ENCODE measurements at regions not wholly inside any gene's neighbourhood (a gene's known extent, or its start where the extent isn't known, plus 50 kb on each side); places are given as distances from the start of the nearest gene placed in this dataset.

- no peaks in the 10 kb centered on the region for H4K20me1 ChIP-seq (ENCODE audit: control insufficient read depth, insufficient read depth, low read length, poor library complexity, severe bottlenecking)
- H3K4me3 ChIP-seq (ENCODE audit: control extremely low read depth in 1 of 5, extremely low read depth in 1 of 5, insufficient read depth in 1 of 5, low read depth in 2 of 5, low read length in 4 of 5), result no peak overlapping the region
- no peaks in the 10 kb centered on the region for H3K4me1 Mint-ChIP-seq
- H3K9me3 Mint-ChIP-seq (ENCODE audit: insufficient read depth), result no peaks in the 10 kb centered on the region
- H3K4me3 Mint-ChIP-seq, result no peak overlapping the region
- intact Hi-C loops (cut with micrococcal nuclease), result no loop called here
- H3K27ac ChIP-seq (ENCODE audit: low read length in 2 of 2), result no peak overlapping the region
- H3K27me3 Mint-ChIP-seq, result no peaks in the 10 kb centered on the region
- no peaks in the 10 kb centered on the region for H3K27me3 ChIP-seq (replicated peaks in 1 of 4; ENCODE audit: control extremely low read depth in 1 of 4, control insufficient read depth in 3 of 4, insufficient read depth in 4 of 4, low read length in 3 of 4)
- no peak overlapping the region for H3K27ac Mint-ChIP-seq
- CTCF ChIA-PET, result no interaction called here
- ATAC-seq (ENCODE audit: low read depth), result no peak
- H3K4me1 ChIP-seq (ENCODE audit: control insufficient read depth in 2 of 2, insufficient read depth in 2 of 2, low read length in 2 of 2), result no peaks in the 10 kb centered on the region
- no peak overlapping the region for H3K4me2 ChIP-seq (replicated peaks; ENCODE audit: low read depth, low read length, poor library complexity, severe bottlenecking)
- peaks cover 0 to 19% (median 0%) of the 10 kb centered on the region in 3 donors for H3K9me3 ChIP-seq (ENCODE audit: control extremely low read depth in 1 of 3, control insufficient read depth in 2 of 3, insufficient read depth in 1 of 3, low read length in 2 of 3)
- POLR2A ChIA-PET, result no interaction called here
- DNase-seq, result no peak
- H2AFZ ChIP-seq (ENCODE audit: insufficient read depth, low read depth, low read length, poor library complexity, severe bottlenecking), result no peak overlapping the region
- no peaks in the 10 kb centered on the region for H3K36me3 ChIP-seq (replicated peaks in 1 of 2; ENCODE audit: control extremely low read depth in 1 of 2, control insufficient read depth in 1 of 2, extremely low read depth in 1 of 2, insufficient read depth in 2 of 2, low read length in 1 of 2)
- H3K9ac ChIP-seq (ENCODE audit: low read length), result no peak overlapping the region
- WGBS (ENCODE audit: insufficient coverage), result 86% methylated on average over 1 of the region's 2 CpGs
- no peaks in the 10 kb centered on the region for H3K79me2 ChIP-seq (ENCODE audit: control insufficient read depth, insufficient read depth, low read length)
- no peak for TF ChIP-seq EZH2 (IDR thresholded peaks at IDR 0.05; ENCODE audit: borderline replicate concordance, insufficient read depth, low read depth, low read length, poor library complexity, severe bottlenecking)
- TF ChIP-seq, protein P1, sequence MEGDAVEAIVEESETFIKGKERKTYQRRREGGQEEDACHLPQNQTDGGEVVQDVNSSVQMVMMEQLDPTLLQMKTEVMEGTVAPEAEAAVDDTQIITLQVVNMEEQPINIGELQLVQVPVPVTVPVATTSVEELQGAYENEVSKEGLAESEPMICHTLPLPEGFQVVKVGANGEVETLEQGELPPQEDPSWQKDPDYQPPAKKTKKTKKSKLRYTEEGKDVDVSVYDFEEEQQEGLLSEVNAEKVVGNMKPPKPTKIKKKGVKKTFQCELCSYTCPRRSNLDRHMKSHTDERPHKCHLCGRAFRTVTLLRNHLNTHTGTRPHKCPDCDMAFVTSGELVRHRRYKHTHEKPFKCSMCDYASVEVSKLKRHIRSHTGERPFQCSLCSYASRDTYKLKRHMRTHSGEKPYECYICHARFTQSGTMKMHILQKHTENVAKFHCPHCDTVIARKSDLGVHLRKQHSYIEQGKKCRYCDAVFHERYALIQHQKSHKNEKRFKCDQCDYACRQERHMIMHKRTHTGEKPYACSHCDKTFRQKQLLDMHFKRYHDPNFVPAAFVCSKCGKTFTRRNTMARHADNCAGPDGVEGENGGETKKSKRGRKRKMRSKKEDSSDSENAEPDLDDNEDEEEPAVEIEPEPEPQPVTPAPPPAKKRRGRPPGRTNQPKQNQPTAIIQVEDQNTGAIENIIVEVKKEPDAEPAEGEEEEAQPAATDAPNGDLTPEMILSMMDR (IDR thresholded peaks at IDR 0.05), result no peak
Measured at GRCh38 chr2:120964819-120965218, 229.2 kb downstream of the GLI2 start.

DNA sequence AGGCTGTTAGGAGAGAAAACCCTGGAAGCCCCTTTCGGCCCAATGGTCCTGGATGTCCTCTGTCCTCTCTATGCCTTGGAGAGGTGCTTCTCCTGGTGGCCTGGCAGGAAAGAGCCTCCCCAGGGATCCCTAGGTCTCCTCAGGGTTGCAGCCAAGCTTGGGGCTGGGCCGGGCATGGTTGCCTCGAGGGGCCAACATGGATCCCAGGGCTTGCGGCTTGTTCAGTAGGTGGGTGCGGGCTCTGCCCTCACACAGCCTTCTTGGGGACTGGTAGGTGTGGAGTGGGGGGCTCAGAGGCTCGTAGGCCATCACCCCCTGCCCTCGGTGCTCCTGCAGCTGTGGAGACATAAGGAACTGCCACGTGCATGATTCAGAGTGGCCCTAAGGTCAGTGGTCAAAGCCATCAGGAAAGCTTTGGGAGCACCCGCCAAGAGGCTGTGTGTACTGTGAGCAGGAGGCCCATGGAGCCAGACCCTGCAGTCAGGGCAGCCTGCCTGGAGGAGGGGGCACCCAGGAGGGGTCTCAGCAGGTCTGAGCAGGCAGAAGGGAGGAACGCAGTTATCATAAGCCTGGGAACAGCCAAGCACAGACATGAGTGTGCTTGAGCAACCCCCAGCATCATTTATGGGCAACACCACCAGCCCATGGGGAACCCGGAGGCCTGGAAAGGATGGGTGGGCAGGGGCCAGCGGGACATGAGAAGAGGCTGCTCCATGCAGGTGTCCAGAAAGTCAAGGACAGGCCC, 231.0 kb downstream of the GLI2 start:
- no peak overlapping the region for H3K4me2 ChIP-seq (replicated peaks; ENCODE audit: low read depth, low read length, poor library complexity, severe bottlenecking)
- no peak overlapping the region for H3K27ac ChIP-seq (ENCODE audit: low read length in 2 of 2)
- no peak overlapping the region for H2AFZ ChIP-seq (ENCODE audit: insufficient read depth, low read depth, low read length, poor library complexity, severe bottlenecking)
- H3K9ac ChIP-seq (ENCODE audit: low read length), result no peak overlapping the region
- Mint-ChIP-seq H3K27ac (no peak overlapping the region), H3K9me3 (ENCODE audit: insufficient read depth) (no peaks in the 10 kb centered on the region), H3K4me3 (no peak overlapping the region), H3K4me1 (no peaks in the 10 kb centered on the region), H3K27me3 (no peaks in the 10 kb centered on the region)
- 87% methylated on average over 12 of the region's 12 CpGs for WGBS (ENCODE audit: insufficient coverage)
- ATAC-seq (ENCODE audit: low read depth) (no peak), DNase-seq (no peak)
- intact Hi-C loops (cut with micrococcal nuclease), result no loop called here
- no peak overlapping the region for H3K4me3 ChIP-seq (ENCODE audit: control extremely low read depth in 1 of 5, extremely low read depth in 1 of 5, insufficient read depth in 1 of 5, low read depth in 2 of 5, low read length in 4 of 5)
- ChIA-PET POLR2A (no interaction called here), CTCF (no interaction called here)
- H3K9me3 ChIP-seq (ENCODE audit: control extremely low read depth in 1 of 3, control insufficient read depth in 2 of 3, insufficient read depth in 1 of 3, low read length in 2 of 3), result peaks cover 0 to 19% (median 0%) of the 10 kb centered on the region in 3 donors
- no peaks in the 10 kb centered on the region for H3K36me3 ChIP-seq (replicated peaks in 1 of 2; ENCODE audit: control extremely low read depth in 1 of 2, control insufficient read depth in 1 of 2, extremely low read depth in 1 of 2, insufficient read depth in 2 of 2, low read length in 1 of 2)
- H3K27me3 ChIP-seq (replicated peaks in 1 of 4; ENCODE audit: control extremely low read depth in 1 of 4, control insufficient read depth in 3 of 4, insufficient read depth in 4 of 4, low read length in 3 of 4), result no peaks in the 10 kb centered on the region
- H3K4me1 ChIP-seq (ENCODE audit: control insufficient read depth in 2 of 2, insufficient read depth in 2 of 2, low read length in 2 of 2), result no peaks in the 10 kb centered on the region
- H4K20me1 ChIP-seq (ENCODE audit: control insufficient read depth, insufficient read depth, low read length, poor library complexity, severe bottlenecking), result no peaks in the 10 kb centered on the region
- no peak for TF ChIP-seq EZH2 (IDR thresholded peaks at IDR 0.05; ENCODE audit: borderline replicate concordance, insufficient read depth, low read depth, low read length, poor library complexity, severe bottlenecking)
- TF ChIP-seq, protein P1 (IDR thresholded peaks at IDR 0.05), result no peak
- H3K79me2 ChIP-seq (ENCODE audit: control insufficient read depth, insufficient read depth, low read length), result no peaks in the 10 kb centered on the region

Measured in B cell (primary cell).